DND-41 (cell line): ENCODE measurements at regions not wholly inside any gene's neighbourhood (a gene's known extent, or its start where the extent isn't known, plus 50 kb on each side); places are given as distances from the start of the nearest gene placed in this dataset.
A peak's percentile ranks its signal among the peaks of the same experiment; 100 is the strongest.

Experiments
- ATAC-seq: fragments of 200-7000 bp; cut with Tn5 transposase; 3 replicates; pipeline ENCODE4 v1.9.1; 2021; ENCODE audit warnings: low read depth; ENCODE audit not compliant: insufficient read depth
- DNase-seq: peaks from one replicate; pipeline ENCODE4 v3.0.0-alpha.2; 2020
- H2AFZ ChIP-seq: 2 replicates; pipeline ENCODE4 v1.6.0; 2012; ENCODE audit warnings: low read depth, low read length
- H3K27ac ChIP-seq: 2 replicates; pipeline ENCODE4 v1.5.1; 2012; ENCODE audit warnings: low read length, inconsistent platforms
- H3K27me3 ChIP-seq: fragments of 200-600 bp; sonication (generic); 2 replicates; pipeline ENCODE4 v1.6.0; 2012; ENCODE audit warnings: low read length, mild to moderate bottlenecking, inconsistent platforms; ENCODE audit not compliant: insufficient read depth, poor library complexity
- H3K36me3 ChIP-seq: 2 replicates; pipeline ENCODE4 v1.5.1; 2012; ENCODE audit warnings: low read length, inconsistent platforms; ENCODE audit not compliant: insufficient read depth
- H3K4me1 ChIP-seq: 2 replicates; pipeline ENCODE4 v1.5.1; 2012; ENCODE audit warnings: mild to moderate bottlenecking, low read length; ENCODE audit not compliant: insufficient read depth
- H3K4me2 ChIP-seq: 2 replicates; pipeline ENCODE4 v1.6.0; 2012; ENCODE audit warnings: mild to moderate bottlenecking, moderate library complexity, low read length, inconsistent platforms; ENCODE audit not compliant: insufficient read depth
- H3K4me3 ChIP-seq, 2 experiments: fragments of 200-600 bp in 1 of 2; shearing (Covaris generic) in 1 of 2; 2 replicates each; pipeline ENCODE4 v1.5.1; 2012 to 2016; ENCODE audit warnings: inconsistent platforms in 2 of 2, low read length in 2 of 2, mild to moderate bottlenecking in 2 of 2, low read depth in 1 of 2, moderate library complexity in 1 of 2
- H3K79me2 ChIP-seq: 2 replicates; pipeline ENCODE4 v1.6.0; 2012; ENCODE audit warnings: low read length, inconsistent platforms; ENCODE audit not compliant: insufficient read depth
- H3K9ac ChIP-seq: 2 replicates; pipeline ENCODE4 v1.6.0; 2012; ENCODE audit warnings: low read depth, mild to moderate bottlenecking, inconsistent platforms, low read length, moderate library complexity
- H3K9me3 ChIP-seq: 2 replicates; pipeline ENCODE4 v1.5.1; 2012; ENCODE audit warnings: low read length, moderate library complexity, mild to moderate bottlenecking, inconsistent platforms; ENCODE audit not compliant: insufficient read depth, severe bottlenecking
- H4K20me1 ChIP-seq: 2 replicates; pipeline ENCODE4 v1.6.0; 2012; ENCODE audit warnings: low read length; ENCODE audit not compliant: insufficient read depth
- EZH2 ChIP-seq: IDR thresholded peaks from 3 replicates; pipeline ENCODE4 v1.6.1; 2012; ENCODE audit warnings: borderline replicate concordance, low read depth, mild to moderate bottlenecking, moderate library complexity, low read length, inconsistent platforms; ENCODE audit not compliant: severe bottlenecking
- TF ChIP-seq, protein P1 (sequence below): IDR thresholded peaks from 2 replicates; pipeline ENCODE4 v1.5.1; 2012; ENCODE audit warnings: borderline replicate concordance, low read length, moderate library complexity, mild to moderate bottlenecking; ENCODE audit not compliant: poor library complexity, severe bottlenecking; ENCODE audit errors: extremely low read depth

DNA sequence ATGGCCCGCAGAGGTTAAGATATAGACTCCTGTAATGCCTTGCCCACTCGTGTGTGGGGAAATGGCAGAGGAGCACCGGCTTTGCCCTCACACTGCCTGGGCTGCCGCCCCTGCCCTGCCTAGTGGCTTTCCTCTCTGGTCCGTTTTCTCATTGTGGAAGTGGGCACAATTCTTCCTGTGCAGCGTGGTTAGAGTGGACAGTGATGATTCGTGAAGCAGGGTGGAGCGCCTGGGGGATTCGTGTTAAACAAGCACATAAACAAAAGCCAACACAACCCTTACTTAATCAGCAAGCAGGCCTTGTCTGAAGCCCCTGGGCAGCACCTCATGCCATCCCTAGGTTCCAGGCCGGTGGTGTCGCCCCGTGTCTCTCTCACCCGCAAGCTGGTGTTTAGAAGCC, 269.7 kb downstream of the SEC14L1 start:
- H3K4me2 ChIP-seq, result no peak overlapping the region
- H3K36me3 ChIP-seq, result peaks cover 43% of the 10 kb centered on the region; the same call in 1 of the 2 replicates
- no peaks in the 10 kb centered on the region for H3K9me3 ChIP-seq
- no peaks in the 10 kb centered on the region for H3K27me3 ChIP-seq
- H2AFZ ChIP-seq, result no peak overlapping the region
- H4K20me1 ChIP-seq, result 0 out of 2 replicates have a peak, but pooled peaks cover 3% of the 10 kb centered on the region
- peaks cover 51% of the 10 kb centered on the region for H3K4me1 ChIP-seq
- H3K9ac ChIP-seq, result no peak overlapping the region
- peak overlapping the region; percentile 68 for H3K27ac ChIP-seq
- ATAC-seq, result no peak
- TF ChIP-seq EZH2, result no peak
- TF ChIP-seq, protein P1, sequence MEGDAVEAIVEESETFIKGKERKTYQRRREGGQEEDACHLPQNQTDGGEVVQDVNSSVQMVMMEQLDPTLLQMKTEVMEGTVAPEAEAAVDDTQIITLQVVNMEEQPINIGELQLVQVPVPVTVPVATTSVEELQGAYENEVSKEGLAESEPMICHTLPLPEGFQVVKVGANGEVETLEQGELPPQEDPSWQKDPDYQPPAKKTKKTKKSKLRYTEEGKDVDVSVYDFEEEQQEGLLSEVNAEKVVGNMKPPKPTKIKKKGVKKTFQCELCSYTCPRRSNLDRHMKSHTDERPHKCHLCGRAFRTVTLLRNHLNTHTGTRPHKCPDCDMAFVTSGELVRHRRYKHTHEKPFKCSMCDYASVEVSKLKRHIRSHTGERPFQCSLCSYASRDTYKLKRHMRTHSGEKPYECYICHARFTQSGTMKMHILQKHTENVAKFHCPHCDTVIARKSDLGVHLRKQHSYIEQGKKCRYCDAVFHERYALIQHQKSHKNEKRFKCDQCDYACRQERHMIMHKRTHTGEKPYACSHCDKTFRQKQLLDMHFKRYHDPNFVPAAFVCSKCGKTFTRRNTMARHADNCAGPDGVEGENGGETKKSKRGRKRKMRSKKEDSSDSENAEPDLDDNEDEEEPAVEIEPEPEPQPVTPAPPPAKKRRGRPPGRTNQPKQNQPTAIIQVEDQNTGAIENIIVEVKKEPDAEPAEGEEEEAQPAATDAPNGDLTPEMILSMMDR, result no peak
- peaks cover 91% of the 10 kb centered on the region for H3K79me2 ChIP-seq
- DNase-seq, result no peak
- H3K4me3 ChIP-seq, result no peak overlapping the region

DNA sequence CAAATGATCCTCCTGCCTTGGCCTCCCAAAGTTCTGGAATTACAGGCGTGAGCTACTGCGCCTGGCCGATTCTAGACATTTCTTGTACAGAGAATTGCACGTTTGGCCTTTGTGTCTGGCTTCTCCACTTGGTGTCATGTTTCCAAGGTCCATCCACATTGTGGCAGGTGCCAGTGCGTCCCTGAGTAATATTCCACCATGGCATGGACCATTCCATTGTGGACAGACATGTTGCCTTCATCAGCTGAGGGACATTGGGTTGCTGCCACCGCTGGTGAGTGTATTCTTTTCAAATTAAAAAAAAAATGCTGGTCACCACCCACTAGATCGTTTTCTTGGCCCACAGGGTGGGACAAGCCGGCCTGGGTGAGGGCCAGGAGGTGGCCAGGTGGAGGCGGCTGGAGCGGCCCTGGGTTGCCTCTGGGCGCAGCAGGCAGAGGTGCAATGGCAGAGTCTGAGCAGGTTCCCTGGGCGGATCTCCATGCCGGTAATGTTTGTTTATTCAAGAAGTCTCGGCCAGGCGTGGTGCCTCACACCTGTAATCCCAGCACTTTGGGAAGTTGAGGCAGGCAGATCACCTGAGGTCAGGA, 274.1 kb downstream of the SEC14L1 start:
- DNase-seq (no peak), ATAC-seq (no peak)
- no peak for TF ChIP-seq EZH2
- TF ChIP-seq, protein P1, result no peak
- H3K27ac ChIP-seq, result peak overlapping the region; percentile 29; the same call in 1 of the 2 replicates
- 0 out of 2 replicates have a peak, but pooled peaks cover 3% of the 10 kb centered on the region for H4K20me1 ChIP-seq
- no peak overlapping the region for H3K9ac ChIP-seq
- peaks cover 22% of the 10 kb centered on the region for H3K4me1 ChIP-seq
- H3K9me3 ChIP-seq, result no peaks in the 10 kb centered on the region
- H3K79me2 ChIP-seq, result peaks cover 88% of the 10 kb centered on the region
- no peak overlapping the region for H2AFZ ChIP-seq
- no peak overlapping the region for H3K4me2 ChIP-seq
- no peak overlapping the region for H3K4me3 ChIP-seq
- H3K36me3 ChIP-seq, result peaks cover 29% of the 10 kb centered on the region; the same call in 1 of the 2 replicates
- no peaks in the 10 kb centered on the region for H3K27me3 ChIP-seq

DNA sequence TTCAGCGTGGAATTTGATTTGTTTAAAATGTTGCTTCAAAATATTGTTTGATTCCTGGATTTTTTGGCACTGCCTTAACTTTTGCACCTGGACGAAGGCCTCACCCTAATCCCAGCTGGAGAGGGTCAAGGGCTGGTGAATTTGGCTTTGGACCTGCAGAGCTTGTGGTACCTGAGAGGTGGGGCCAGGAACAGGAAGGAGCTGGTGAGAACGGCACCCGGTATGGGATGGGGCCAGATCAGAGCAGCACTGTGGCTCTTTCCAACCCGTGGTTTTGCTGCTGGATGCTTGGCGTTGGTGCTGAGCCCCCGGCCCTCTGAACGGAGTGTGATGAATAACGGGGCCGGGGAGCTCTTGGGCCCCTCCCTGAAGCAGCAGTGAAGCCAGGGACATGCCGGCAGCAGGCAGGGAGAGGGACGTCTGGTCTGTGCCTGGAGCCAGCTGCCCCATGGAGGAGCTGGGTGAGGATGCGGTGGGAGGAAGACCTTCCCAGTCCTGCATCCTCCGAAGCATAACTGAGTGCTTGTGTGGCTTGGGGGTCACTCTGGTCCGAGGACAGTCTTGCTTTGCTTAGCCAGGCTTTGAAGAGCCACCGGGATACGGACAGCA, 275.4 kb downstream of the SEC14L1 start:
- peaks cover 84% of the 10 kb centered on the region for H3K79me2 ChIP-seq

More for the DNA sequence above, 275.4 kb downstream of the SEC14L1 start:
- DNase-seq (no peak), ATAC-seq (no peak)
- H3K4me2 ChIP-seq, result no peak overlapping the region
- TF ChIP-seq, protein P1, result no peak
- no peak for TF ChIP-seq EZH2
- H2AFZ ChIP-seq, result no peak overlapping the region
- peaks cover 20% of the 10 kb centered on the region; the same call in 1 of the 2 replicates for H3K36me3 ChIP-seq
- no peaks in the 10 kb centered on the region for H3K9me3 ChIP-seq
- H4K20me1 ChIP-seq, result no peaks in the 10 kb centered on the region
- H3K9ac ChIP-seq, result no peak overlapping the region
- no peaks in the 10 kb centered on the region for H3K27me3 ChIP-seq
- no peak overlapping the region for H3K27ac ChIP-seq
- H3K4me1 ChIP-seq, result peaks cover 29% of the 10 kb centered on the region
- no peak overlapping the region for H3K4me3 ChIP-seq
